ENCODE measurements at regions not wholly inside any gene's neighbourhood (a gene's known extent, or its start where the extent isn't known, plus 50 kb on each side); places are given as distances from the start of the nearest gene placed in this dataset.

GRCh38 chr9:108184941-108185340, 670.8 kb downstream of the ACTL7B start:
- ChIA-PET CTCF (no interaction called here), POLR2A (no interaction called here)
- intact Hi-C loops (cut with micrococcal nuclease): no loop called here
- ATAC-seq (ENCODE audit: low read depth) (no peak), DNase-seq (no peak)
- H3K9me3 Mint-ChIP-seq: no peaks in the 10 kb centered on the region
- no peaks in the 10 kb centered on the region for H3K27me3 Mint-ChIP-seq
- no peak overlapping the region for H3K27ac Mint-ChIP-seq
- H3K4me1 Mint-ChIP-seq: no peaks in the 10 kb centered on the region
- no peaks in the 10 kb centered on the region for H3K36me3 Mint-ChIP-seq (ENCODE audit: low read depth)
- TF ChIP-seq CTCF (IDR thresholded peaks at IDR 0.05): no peak
- no peak overlapping the region for H3K4me3 Mint-ChIP-seq

DNA sequence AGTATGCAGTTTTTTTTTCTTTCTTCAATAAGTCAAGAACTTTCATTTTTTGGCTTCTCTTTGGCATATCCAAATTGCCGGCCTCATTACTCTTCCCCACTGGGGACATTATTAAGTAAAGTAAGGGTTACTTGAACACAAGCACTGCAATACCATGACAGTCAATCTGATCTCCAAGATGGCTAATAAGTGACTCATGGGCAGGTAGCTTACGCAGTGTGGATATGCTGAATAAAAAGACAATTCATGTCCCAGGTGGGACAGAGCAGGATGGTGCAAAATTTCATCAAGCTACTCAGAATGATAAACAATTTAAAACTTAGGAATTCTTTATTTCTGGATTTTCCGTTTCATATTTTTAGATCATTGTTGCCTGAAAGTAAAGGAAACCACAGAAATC, 671.8 kb downstream of the ACTL7B start:
- H3K4me3 Mint-ChIP-seq: no peak overlapping the region
- H3K27ac Mint-ChIP-seq: no peak overlapping the region
- no peaks in the 10 kb centered on the region for H3K4me1 Mint-ChIP-seq
- no peak for TF ChIP-seq CTCF (IDR thresholded peaks at IDR 0.05)
- no peak for DNase-seq
- H3K9me3 Mint-ChIP-seq: no peaks in the 10 kb centered on the region
- intact Hi-C loops (cut with micrococcal nuclease): no loop called here
- ATAC-seq (ENCODE audit: low read depth): no peak
- POLR2A ChIA-PET: no interaction called here
- CTCF ChIA-PET: no interaction called here
- H3K36me3 Mint-ChIP-seq (ENCODE audit: low read depth): no peaks in the 10 kb centered on the region
- no peaks in the 10 kb centered on the region for H3K27me3 Mint-ChIP-seq

DNA sequence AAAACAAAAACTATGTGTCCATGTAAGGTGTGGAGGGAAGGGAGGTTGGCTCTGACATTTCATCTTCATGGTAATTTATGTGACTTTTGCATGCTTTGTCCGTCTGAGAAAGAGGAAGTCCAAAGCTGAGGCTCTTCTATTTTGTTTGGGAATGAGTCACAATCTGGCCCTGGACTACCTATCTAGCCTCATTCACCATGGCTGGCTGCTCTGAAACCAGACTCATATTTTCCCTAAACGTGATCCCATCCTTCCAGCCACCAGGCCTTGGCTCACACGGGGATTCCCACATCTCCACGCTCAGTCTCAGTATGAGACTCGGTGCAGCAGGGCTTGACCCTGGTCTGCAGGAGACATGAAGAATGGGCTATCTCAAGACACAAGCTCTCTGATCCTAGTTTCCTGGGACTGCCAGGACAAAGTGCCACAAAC, 672.8 kb downstream of the ACTL7B start:
- Mint-ChIP-seq H3K36me3 (ENCODE audit: low read depth) (no peaks in the 10 kb centered on the region), H3K9me3 (no peaks in the 10 kb centered on the region), H3K27ac (no peak overlapping the region), H3K4me3 (no peak overlapping the region), H3K27me3 (no peaks in the 10 kb centered on the region), H3K4me1 (no peaks in the 10 kb centered on the region)
- TF ChIP-seq CTCF (IDR thresholded peaks at IDR 0.05): no peak
- ChIA-PET POLR2A (no interaction called here), CTCF (no interaction called here)
- ATAC-seq (ENCODE audit: low read depth): peak; percentile 52
- DNase-seq: no peak
- intact Hi-C loops (cut with micrococcal nuclease): no loop called here

- Mint-ChIP-seq H3K36me3 (ENCODE audit: low read depth) (no peaks in the 10 kb centered on the region), H3K27ac (no peak overlapping the region), H3K9me3 (no peaks in the 10 kb centered on the region), H3K27me3 (no peaks in the 10 kb centered on the region), H3K4me1 (no peaks in the 10 kb centered on the region), H3K4me3 (no peak overlapping the region)
- TF ChIP-seq CTCF (IDR thresholded peaks at IDR 0.05): no peak
- intact Hi-C loops (cut with micrococcal nuclease): no loop called here
- DNase-seq (no peak), ATAC-seq (ENCODE audit: low read depth) (no peak)
- POLR2A ChIA-PET: no interaction called here
- CTCF ChIA-PET: no interaction called here
These were observed 673.5 kb downstream of the ACTL7B start for GRCh38 chr9:108182270-108182669.

DNA sequence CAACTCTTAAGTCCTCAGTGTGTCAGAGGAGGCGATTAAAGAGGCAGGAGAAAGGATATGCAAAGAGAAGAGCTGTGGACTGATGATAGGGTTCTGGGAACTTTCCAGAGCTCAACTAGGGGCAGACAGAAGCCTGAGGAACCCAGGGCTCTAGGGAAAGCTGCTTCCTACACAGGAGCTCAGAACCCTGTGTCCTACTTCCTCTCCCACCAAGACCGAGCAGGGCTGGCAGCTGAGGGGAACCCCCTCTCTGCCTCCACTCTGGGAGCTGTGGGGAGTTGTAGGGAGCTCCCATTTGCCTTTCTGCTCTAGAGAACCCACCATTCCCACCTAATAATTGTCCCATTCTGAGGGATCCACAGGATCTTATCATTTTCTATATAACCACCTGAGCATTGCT, 674.3 kb downstream of the ACTL7B start:
- no peaks in the 10 kb centered on the region for H3K36me3 Mint-ChIP-seq (ENCODE audit: low read depth)
- CTCF ChIA-PET: no interaction called here
- H3K27me3 Mint-ChIP-seq: no peaks in the 10 kb centered on the region
- no peak overlapping the region for H3K4me3 Mint-ChIP-seq
- ATAC-seq (ENCODE audit: low read depth) (no peak), DNase-seq (no peak)
- POLR2A ChIA-PET: no interaction called here
- intact Hi-C loops (cut with micrococcal nuclease): no loop called here
- no peak overlapping the region for H3K27ac Mint-ChIP-seq
- H3K4me1 Mint-ChIP-seq: no peaks in the 10 kb centered on the region
- TF ChIP-seq CTCF (IDR thresholded peaks at IDR 0.05): no peak
- no peaks in the 10 kb centered on the region for H3K9me3 Mint-ChIP-seq
